GM19239 (cell line): ENCODE measurements at regions not wholly inside any gene's neighbourhood (a gene's known extent, or its start where the extent isn't known, plus 50 kb on each side); places are given as distances from the start of the nearest gene placed in this dataset.
"Not testable (repeated sequence)": the region's sequence is repeated elsewhere in the genome, so short reads cannot be mapped to it uniquely, and the experiment has no call there.

Experiments
- DNase-seq: peaks from one replicate; pipeline ENCODE4 v3.0.0; 2011; ENCODE audit warnings: low spot score; ENCODE audit not compliant: insufficient read length
- FAIRE-seq: peaks from 2 replicates; lab custom pipeline; 2011; peaks lifted over from hg19 to GRCh38; lab: Jason Lieb, UNC

DNA sequence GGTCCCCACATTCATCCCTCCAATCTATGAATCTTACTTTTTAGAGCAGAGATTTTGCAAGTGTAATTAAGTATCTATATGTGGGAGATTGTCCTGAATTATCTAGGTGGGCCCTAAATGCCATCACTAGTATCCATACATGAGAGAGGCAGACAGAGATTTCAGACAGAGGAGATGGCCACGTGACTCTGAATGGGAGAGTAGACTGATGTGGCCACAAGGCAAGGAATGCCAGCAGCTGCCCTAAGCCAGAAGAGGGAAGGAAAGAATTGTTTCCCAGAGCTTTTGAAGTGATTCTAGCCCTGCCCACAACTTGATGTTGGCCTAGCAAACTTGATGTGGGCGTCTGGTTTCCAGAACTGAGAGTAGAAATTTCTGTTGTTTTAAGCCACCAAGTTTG is 90.1 kb upstream of the PCAT7 start:
- FAIRE-seq, result no peak

DNA sequence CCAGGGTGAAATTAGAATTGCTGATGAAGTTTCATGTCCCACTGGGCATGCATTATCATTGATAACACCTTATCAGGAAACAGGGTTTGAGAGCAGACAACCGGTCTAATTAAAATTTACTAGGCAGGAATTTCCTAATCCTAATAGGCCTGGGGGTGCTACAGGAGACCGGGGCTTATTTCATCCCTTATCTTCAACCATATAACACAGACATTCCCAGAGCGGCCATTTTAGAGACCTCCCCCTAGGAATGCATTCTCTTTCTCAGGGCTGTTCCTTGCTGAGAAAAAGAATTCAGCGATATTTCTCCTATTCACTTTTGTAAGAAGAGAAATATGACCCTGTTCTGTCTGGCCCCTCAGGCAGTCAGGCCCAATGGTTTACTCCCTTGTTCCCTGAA is 82.8 kb upstream of the PCAT7 start:
- FAIRE-seq, DNase-seq: not testable (repeated sequence)

More for the DNA sequence above, 90.1 kb upstream of the PCAT7 start:
- DNase-seq, result no peak

DNA sequence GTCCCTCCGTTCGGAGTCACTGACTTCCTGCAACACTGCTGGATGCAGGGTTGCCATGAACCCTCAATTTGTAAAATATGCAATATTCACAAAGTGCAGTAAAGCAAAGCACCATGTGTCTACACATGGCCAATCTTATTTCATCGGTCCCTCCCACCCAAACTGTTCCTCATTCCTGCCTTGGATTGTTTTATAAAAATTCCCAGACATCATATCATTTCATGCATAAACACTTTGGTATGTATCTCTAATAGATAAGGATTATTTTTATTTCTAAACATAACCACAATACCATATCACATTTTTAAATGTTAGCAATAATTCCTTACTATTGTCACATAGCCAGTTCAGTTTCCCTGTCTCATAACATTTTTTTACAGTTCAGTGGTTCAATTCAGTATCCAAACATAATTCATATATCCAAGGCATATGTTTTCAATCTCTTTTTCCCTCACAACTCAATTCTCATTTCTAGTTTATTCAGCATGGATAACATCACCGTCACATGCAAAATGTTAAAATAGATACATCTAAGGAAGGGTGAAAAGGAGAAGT is 82.0 kb upstream of the PCAT7 start:
- no peak for DNase-seq
- FAIRE-seq, result no peak

DNA sequence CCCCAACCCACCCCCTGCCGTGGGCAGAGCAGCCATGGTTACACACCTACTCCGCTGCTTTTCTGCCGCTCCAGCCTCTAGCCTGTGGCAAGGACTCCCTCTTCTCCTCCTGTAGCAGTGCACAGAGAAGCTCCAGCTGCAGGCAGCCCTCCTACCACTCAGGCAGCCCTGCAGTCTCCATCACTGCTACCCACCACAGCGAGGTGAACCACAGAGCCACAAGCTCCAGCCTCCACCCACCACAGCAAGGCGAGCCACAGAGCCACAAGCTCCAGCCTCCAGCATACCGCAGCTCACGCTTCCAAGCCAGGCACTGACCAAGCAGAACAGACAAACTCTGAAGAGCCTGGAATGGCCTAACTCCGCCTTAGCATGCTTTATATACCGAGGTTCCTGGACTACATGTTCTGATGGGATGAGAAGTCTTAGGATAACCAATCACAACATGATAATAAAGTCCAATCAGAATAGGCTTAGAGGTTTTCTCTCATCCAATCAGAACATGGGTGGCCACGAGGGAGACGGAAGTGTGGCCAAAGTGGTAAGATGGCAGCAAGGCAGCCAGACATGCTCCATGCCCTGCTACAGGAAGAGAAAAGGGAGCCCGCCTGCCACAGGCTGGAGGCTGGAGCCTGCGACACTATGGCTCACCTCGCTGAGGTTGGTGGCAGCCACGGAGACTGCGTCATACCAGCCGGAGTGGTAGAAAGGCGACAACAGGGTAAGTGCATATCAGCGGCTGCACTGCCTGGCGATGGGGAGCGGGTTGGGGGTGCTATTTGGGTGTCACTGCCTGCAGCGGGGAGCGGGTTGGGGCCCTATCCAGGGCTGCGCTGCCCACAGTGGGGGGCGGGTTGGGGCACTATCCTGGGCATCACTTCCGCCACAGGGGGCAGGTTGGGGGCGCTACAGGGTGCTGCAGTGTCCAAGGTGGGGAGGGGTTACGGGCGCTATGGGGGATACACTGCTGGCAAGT is 75.8 kb upstream of the PCAT7 start:
- DNase-seq, result no peak
- FAIRE-seq, result no peak

DNA sequence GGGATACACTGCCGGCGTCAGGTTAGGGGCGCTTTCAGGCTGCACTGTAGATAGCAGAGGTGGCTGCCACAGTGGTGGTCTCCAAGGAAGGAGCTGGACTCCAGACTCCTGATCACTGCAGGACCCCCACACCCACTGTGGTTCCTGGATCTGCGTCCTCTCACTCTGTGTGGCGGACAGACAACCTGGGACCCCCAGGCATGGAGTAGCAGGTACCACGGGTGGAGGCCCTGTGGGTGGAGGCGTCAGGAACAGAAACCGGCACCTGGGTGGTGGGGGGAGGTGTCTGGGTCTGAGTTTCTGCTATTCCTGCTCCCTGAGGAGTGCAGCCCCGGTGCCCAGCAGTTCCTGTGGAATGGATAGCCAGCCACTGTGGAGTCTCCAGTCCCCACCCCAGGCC is 75.1 kb upstream of the PCAT7 start:
- FAIRE-seq (no peak), DNase-seq (no peak)

DNA sequence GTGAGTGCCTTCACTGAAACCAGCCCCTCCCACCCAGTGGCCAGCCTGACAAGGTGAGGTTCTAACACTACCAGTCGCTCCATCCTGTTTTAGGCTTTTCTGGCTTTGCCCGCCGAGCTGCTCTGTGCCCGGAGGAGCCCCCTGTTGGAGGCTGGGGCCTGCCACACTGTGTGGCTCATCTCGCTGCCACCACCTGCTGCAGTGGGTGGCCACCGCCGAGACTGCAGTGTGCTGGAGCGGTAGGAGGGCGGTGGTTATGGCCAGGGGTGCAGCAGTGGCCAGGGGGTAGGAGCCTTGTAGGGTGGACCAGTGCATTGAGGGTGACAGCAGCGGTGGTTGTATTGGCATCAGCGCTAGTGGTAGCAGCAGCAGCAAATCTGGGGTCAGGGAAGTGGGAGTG is 74.7 kb upstream of the PCAT7 start:
- no peak for FAIRE-seq

DNA sequence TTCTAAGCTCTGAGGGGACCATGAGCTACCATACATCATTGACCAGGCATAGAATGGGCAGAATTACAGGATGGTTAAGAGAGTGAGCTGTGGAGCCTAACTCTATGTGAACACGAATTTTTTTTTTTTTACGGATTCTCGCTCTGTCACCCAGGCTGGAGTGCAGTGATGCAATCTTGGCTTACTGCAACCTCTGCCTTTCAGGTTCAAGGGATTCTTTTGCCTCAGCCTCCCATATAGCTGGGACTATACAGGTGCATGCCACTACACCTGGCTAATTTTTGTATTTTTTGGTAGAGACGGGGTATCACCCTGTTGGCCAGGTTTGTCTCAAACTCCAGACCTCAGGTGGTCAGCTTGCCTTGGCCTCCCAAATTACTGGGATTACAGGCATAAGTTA is 72.8 kb upstream of the PCAT7 start:
- no peak for DNase-seq

More for the DNA sequence above, 74.7 kb upstream of the PCAT7 start:
- DNase-seq, result no peak

DNA sequence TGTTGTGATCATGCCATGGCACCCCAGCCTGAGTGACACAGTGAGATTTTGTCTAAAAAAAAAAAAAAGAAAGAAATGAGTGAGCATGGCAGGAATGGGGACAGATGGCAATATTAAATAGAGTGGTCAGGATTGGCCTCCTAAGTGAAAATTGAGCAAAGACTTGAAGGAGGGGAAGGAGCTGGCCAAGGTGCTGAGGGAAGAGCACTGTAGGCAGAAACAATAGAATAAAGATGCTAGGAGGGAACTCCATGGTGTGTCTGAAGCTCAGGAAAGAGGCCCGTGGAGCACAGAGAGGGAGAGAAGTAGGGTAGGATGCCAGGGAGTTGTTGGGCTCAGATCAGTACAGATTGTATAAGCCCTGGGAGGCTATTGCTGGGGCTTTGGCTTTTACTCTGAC is 64.4 kb upstream of the PCAT7 start:
- no peak for FAIRE-seq
- no peak for DNase-seq

More for the DNA sequence above, 72.8 kb upstream of the PCAT7 start:
- no peak for FAIRE-seq

DNA sequence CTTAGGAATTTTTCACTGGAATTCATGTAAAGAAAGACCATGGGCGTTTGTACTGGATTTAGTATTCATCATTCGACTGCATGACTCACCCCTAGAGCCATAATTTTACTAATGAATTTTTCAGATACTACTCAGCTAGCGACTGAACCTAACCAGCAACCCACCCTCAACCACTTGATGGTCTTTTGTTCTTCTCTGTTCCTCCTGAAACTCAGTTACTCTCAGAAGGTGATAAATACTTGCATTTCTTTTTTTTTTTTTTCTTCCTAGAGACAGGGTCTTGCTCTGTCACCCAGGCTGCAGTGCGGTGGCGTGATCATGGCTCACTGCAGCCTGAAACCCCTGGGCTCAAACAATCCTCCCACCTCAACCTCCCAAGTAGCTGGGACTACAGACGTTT is 62.8 kb upstream of the PCAT7 start:
- not testable (repeated sequence) for DNase-seq, FAIRE-seq

DNA sequence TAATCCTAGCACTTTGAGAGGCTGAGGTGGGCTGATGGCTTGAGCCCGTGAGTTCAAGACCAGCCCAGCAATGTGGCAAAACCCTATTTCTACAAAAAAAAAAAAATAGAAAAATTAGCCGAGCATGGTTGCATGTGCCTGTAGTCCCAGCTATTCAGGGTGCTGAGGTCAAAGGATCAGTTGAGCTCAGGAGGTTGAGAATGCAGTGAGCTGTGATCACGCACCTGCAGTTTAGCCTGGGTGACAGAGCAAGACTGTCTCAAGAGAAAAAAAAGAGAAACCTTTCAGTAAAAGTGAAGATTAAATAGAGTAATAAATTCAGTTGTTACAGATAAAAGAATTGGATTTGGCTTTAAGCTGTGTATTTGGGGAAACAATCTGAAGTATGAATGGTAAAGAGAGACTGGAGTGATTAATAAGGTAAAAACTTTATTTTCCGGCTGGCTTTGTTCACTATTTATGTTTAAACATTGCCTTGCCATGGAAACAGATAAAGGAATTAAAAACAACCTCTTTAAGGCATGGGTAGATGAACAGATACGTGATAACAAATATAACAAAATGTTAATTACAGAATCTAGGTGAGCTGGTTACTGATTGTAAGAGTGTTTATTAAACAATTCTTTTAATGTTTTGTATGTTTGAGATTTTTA is 56.0 kb upstream of the PCAT7 start:
- FAIRE-seq (no peak), DNase-seq (no peak)

DNA sequence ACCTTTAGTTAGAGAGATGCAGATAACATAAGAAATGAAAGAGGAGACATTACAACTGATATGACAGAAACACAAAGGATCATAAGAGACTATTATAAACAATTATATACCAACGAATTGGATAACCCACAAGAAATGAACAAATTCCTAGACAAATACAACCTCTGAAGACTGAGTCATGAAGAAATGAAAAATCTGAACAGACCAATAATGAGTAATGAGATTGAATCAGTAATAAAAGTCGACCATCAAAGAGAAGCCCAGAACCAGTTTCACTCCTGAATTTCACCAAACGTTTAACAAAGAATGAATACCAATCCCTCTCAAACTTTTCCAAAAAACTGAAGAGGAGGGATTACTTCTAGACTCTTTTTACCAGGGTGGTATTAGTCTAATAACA is 50.5 kb upstream of the PCAT7 start:
- FAIRE-seq (no peak), DNase-seq (no peak)
